ENCODE measurements at regions not wholly inside any gene's neighbourhood (a gene's known extent, or its start where the extent isn't known, plus 50 kb on each side); places are given as distances from the start of the nearest gene placed in this dataset.

- DNase-seq (ENCODE audit: low spot score) = no peak
Observed at GRCh38 chr6:23424584-23424983, 701.4 kb upstream of the NRSN1 start.

DNA sequence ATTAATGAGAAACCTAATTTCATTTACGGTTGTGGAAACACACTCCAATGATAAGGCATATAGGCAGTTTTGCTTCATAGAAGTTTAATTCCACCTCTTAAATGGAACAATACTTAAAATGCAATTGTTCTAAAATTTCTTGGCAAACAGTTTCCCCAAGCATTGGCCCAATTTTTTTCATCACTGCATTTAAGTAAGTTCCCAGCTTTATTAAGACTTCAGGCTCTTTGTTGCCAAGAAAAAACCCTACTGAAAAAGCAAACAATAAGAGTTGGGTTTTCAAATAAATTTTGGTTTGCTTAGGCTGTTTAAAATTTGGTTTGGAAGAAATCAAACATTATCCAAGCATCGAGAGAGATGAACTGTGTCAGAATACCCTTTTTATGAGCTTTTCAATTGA lies 690.9 kb upstream of the NRSN1 start:
- DNase-seq (ENCODE audit: low spot score) = no peak

- no peak for DNase-seq (ENCODE audit: low spot score)
Observed at GRCh38 chr6:23435798-23436197, 690.2 kb upstream of the NRSN1 start.

DNA sequence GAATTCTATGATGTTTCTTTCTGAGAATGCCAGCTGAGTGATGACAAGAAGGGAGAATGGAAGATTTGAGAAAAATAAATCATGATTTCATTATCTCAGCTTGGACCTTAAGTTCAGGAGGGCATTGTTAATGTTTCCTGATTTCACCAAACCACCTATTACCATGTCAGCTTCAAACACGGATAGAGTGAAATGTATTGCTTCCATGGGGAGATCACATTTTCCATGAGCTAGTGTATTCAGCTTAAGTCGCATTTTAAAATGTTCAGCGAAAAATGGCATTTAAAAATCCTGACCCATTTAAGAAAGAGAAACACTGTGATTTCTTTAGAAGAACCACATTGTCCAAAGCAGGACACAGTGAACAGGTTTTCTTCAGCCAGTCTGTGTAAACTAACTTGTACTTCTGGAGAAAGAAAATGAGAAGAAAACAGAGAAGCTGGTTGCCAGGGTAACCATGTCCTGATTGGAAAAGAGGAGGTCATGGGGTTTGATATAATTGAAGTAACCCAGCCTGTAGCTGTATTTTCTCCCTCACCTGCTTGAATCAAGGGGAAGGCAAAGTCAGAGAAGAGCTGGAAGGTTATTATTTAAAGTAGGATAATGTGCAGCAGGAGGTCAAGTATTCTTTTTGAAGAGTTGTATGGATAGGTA lies 684.1 kb upstream of the NRSN1 start:
- no peak for DNase-seq (ENCODE audit: low spot score)

DNA sequence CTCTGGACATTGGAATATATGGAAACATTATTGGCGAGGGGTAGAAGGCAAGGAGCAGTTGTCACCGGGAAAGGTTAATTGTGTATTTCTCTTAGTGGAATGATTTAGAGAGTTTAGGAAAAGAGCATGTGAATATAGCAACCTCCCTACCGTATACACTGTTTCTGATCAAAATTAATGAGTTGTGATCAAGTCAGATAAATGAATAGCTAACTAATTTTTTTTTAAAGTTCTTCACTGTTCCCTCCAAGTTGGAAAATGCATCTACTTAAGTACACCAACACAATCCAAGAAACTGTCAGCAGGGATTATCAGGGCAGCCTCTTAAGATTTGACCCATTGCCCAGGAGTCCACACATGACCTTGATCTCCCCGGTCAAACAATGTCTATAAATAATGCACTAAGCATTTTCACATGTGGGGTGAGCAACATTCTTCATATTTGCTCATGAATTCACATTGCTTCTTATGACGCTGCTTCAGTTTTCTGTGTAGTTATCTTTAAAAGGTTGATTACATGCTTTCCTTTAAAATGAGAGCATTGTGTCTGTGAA lies 680.8 kb upstream of the NRSN1 start:
- DNase-seq (ENCODE audit: low spot score) = no peak

- DNase-seq (ENCODE audit: low spot score) = peak; percentile 6
Observed at GRCh38 chr6:23446469-23446967, 679.5 kb upstream of the NRSN1 start.

GRCh38 chr6:23447731-23448130 lies 678.3 kb upstream of the NRSN1 start:
- no peak for DNase-seq (ENCODE audit: low spot score)

DNA sequence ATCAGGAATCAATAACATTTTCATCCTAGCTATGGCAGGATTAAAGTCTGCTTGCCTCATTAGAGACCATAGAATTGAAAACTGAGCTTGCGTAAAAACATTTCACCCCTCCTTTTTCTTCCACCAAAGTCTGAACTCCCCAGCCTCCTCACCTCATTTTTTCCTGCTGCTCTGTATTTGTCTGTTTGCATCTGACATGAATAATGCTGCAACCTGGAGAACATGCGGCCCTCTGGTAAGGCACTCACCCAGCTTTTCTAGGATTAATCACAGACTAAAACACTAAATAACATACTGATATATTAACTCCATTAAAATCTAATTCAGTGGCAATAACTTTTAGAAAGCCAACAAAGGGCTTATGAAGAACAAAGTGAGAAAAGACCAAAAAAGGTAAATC lies 677.7 kb upstream of the NRSN1 start:
- no peak for DNase-seq (ENCODE audit: low spot score)

GRCh38 chr6:23454080-23454976 lies 671.7 kb upstream of the NRSN1 start:
- DNase-seq (ENCODE audit: low spot score) = no peak

DNA sequence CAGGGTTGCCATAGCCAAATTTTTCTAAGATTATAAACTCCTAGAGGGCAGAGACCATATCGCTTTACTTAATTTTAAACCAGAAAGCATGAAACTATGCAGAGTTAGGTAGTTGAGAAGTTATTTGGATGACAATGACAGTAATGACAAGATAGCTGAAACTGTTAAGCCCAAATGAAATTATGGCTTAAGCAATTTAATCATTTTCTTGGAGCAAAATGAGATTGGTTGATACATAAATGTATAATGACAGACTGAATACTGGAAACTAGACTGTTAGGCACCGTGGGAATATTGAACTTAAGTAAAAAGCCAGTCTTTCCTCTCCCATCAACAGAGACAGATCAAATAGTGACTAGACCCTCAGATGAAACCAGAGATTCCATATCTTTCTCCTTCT lies 670.3 kb upstream of the NRSN1 start:
- DNase-seq (ENCODE audit: low spot score) = no peak

DNA sequence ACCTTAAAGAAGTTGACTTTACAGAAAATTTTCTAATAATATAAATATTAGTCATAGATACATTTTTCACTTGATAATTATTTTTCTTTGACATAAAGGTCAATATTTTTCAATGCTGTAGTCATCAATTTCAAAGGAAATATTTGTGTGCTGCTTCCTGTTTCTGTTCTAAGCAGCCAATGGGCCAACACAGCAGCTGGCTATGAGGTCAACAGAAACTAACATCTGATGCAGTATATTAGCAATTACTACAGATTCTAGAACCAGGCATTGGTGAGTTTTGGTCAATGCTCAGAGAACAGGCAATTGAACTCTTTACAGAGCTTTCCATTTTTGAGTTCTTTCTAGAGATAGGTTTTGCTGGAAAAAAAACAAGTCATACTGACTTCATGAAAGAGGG lies 669.6 kb upstream of the NRSN1 start:
- no peak for DNase-seq (ENCODE audit: low spot score)

GRCh38 chr6:23457321-23457720 lies 668.7 kb upstream of the NRSN1 start:
- DNase-seq (ENCODE audit: low spot score) = no peak

DNA sequence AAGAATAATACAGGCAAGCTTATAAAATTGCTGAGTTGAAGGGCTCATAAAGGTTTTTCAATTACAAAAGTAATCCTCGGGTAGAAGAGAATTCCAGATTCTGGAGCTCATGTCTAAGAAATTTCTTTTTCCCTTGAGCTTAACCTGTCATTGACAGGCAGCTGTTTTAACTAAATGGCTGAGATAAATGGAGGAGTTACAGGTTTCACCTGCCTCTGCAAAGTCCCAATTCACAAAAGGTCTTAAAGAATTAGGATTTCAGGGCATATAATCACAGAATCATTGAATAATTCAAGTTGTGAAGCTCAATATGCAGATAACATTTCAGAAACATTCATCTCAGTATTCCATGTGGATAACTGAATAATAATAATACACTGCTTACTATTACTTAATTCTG lies 660.1 kb upstream of the NRSN1 start:
- DNase-seq (ENCODE audit: low spot score) = no peak

GRCh38 chr6:23477586-23477985 lies 648.4 kb upstream of the NRSN1 start:
- no peak for DNase-seq (ENCODE audit: low spot score)

GRCh38 chr6:23478312-23478711 lies 647.7 kb upstream of the NRSN1 start:
- DNase-seq (ENCODE audit: low spot score) = no peak

DNA sequence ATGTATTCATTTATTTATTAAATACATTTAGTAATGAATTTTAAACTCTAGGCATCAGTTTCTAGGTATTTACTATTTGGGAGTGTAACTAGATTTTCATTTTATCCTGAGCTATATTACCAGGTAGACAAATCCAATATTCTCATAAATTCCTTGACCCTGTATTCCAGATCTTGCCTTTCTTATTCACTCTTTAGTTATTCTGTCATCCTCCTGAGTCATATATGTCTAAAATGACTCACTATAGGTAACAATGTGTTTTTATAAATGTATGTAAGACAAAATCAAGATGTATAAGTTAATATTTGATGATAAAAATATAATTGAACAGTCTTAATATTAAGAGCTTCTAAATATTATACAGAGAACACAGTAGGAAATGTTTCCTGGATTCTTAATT lies 642.1 kb upstream of the NRSN1 start:
- no peak for DNase-seq (ENCODE audit: low spot score)

DNA sequence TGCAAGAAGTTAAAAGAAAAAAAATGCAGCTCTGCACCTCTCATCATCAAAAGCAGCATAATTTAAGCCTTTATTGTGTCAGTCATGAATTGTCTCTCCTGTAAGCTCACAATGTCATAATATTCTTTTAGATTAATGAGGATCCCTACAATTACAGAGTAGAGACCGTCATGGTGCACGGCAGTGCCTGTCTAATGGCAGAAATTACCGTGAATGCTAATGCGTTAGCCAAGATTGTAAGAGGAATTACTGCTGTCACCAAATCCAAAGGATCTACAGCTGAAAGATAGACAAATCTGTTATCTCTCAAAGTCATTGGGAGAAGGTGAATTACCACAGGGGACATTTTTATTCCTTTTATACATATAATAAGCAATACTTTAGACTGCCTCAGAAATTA lies 631.6 kb upstream of the NRSN1 start:
- DNase-seq (ENCODE audit: low spot score) = no peak

DNA sequence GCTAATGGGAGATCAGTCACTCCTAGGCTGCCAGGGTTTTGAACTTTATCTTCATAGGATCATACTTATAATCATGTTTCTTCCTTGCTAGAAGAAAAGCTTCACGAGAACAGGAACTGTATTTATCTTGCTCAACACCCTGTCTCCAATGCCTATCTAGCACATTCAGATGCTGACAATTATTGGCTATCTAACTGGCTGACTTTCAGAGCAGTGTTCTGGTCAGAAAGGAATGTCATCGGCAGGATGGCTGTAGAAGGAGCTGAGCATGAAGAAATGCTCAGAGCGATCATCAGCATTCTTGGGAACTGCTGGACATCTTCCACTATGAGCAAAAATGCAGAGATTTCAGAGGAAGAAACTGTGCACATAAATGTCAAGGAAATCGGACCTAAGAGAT lies 628.0 kb upstream of the NRSN1 start:
- no peak for DNase-seq (ENCODE audit: low spot score)

- no peak for DNase-seq (ENCODE audit: low spot score)
Observed at GRCh38 chr6:23499549-23499948, 626.5 kb upstream of the NRSN1 start.

GRCh38 chr6:23503173-23503572 lies 622.8 kb upstream of the NRSN1 start:
- DNase-seq (ENCODE audit: low spot score) = no peak

DNA sequence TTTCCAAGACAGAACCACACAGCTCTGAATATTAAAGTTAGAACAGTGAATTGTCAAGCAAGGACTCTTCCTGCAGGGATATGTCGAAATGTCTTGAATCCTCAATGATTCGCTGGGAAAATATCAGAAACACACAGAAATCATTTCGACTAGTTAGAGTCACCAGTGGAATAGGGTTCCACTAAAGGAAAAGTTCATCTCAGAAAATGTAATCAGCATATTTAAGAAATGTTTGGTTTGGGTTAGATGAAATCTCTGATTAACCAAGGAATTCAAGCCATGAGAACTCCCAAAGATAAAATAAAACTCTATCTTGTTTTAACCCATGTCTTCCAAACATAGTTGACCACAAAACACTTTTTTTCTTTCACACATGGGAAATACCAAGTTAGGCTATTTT lies 621.0 kb upstream of the NRSN1 start:
- no peak for DNase-seq (ENCODE audit: low spot score)

GRCh38 chr6:23510778-23511510 lies 615.1 kb upstream of the NRSN1 start:
- DNase-seq (ENCODE audit: low spot score) = no peak

GRCh38 chr6:23511817-23512216 lies 614.2 kb upstream of the NRSN1 start:
- DNase-seq (ENCODE audit: low spot score) = no peak

Measured in NAMALWA (cell line).